GM18870 (cell line): ENCODE measurements at regions not wholly inside any gene's neighbourhood (a gene's known extent, or its start where the extent isn't known, plus 50 kb on each side); places are given as distances from the start of the nearest gene placed in this dataset.
"Not testable (repeated sequence)": the region's sequence is repeated elsewhere in the genome, so short reads cannot be mapped to it uniquely, and the experiment has no call there.

Source experiments
- ATAC-seq: cut with Tn5 transposase; IDR thresholded peaks from one replicate; pipeline ENCODE4 v1.9.1; 2021; ENCODE audit warnings: moderate library complexity; ENCODE audit not compliant: unreplicated experiment

DNA sequence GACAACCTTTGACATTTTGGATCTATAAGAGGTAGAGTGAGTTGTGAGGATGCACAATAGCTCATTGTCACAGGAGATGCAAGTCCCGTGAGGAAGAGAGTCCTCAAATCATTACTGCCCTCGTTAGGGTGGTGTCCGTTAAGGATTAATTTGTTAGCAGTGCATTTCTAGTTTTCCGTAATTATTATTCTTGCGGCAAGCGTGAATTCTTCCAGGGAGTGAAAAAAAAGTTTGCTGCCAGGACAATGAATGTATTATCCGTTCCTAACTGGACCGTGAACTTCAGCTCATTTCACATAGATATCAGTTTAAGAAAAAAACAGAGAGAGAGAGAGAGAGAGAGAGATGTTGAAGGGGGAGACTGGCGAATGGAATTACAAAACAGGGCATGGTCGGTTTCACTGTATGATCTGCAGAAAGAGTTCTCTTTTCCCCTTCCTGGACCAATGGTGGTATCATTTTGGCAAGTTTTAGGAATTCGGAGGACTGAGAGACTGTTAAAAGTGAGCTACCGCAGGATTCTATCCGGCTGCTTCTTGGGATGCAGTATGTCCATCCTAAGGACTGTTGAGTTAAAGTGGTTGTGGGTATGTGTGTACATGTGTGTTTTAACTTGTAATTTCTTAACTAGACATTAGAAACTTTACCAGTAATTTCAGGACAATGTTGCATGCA is 216.0 kb upstream of the NFIA start:
- no peak for ATAC-seq

DNA sequence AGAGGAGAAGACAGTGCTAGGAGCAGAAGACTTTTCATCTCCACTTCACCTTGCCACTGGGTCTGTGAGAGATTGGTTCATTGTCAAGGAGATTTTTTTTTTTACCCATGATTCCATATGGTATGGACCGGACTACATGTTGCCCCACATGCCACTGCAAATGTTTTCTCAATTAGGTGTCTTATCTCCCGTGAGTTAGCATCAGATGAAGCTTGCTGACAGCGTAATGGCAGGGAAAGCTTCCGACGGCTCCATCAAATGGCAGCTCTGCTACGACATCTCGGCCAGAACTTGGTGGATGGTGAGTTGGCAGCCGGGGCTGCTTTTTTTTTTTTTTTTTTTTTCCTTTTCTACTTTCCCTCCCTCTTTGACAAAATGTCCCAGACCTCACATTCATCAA is 217.2 kb upstream of the NFIA start:
- ATAC-seq, result no peak

DNA sequence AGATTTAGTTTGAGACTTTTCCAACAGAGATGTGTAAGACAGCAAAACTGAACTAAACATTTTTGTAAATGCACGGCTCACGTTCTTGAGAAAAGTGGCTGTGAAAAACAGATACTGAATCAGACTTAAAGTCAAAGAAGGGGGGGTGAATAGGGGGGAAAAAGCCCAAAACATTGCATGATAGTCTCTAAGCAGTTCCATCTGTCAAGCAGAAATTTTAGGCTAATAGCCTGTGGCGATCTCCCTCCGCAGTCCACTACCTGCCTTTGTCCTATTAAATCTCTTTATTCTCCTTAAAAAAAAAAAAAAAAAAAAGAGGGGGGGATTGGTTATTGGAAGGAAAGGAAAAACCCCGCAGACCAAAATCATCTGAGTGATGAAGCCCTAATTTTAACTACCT is 217.6 kb upstream of the NFIA start:
- ATAC-seq, result no peak

DNA sequence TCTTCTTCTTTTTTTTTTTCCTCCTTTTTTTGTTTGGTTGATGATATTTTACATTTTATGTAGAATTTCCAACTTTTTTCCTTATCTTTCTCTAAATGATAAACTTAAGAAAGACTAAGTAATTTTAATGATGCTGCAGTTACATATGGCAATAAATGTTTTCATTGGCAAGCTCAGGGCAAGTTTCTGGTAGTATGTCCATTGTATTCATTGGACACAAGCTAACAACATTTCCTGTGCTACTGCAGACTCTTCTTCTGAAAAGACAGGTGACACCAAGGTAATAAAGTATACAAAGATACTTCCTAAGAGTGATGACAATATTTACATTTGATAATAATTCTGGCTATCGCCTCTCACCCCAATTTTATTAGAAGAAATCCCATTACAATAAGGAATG is 219.2 kb upstream of the NFIA start:
- no peak for ATAC-seq

DNA sequence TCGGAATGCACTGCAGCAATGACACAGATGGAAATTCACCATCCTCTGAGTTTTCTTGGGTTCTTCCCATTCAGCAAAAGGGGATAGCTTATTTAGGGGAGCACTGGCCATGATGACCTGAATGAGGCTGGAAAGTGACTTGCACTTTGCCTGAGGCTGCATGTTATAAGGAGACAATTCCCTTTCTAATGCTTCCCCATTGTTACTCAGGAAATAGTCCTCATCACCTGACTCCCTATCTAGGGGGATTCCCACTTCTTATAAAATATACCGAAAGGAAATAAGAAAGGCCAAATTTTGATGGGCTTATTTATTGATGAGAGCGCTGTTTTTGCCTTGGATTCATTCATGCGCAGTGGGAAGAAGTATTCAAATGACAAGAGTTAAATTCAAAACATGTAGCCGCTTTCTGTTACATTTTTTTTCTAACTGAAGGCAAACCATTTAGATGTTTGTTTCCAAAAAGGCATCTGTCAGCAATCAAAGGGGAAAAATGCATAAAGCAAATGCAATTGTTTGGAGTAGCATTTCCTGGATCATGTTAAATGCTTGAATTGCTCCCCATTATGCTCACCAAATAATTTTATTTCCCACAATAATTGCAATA is 220.3 kb upstream of the NFIA start:
- ATAC-seq, result no peak

DNA sequence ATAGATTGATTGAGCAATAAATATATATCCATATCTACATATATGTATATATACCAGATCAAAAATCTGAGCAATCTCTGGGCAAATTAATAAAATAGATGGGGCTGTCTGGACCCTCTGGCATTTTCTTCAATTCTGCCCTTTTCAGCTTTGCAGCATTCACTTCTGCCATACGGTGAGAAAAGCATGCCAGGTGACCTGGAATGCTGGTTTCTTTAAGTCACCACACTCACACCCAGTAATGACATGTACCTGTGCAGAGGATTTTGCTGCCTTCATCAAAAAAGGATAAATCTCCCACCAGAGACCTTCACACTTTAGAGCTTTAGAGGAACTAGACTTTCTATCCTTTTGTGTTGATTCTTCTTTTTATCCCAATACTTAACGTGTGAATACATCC is 223.2 kb upstream of the NFIA start:
- ATAC-seq, result no peak

DNA sequence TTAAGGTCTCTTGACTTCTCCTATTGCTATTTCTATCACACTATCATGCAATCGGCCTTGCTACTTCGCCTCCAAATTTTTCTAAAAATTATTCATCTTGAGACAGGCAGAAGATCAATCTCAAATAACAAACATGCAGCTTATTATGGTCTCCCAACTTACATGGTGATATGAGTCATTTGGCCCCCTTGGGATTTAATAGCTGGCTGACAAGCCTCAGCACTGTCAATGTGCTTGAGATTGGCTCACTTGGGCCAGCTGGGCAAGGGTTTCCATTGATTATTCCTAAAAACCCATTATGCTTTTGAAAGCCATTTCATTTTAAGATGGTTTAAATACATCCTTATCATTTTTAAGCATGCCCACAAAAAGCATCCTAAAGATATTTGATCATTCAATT is 224.5 kb upstream of the NFIA start:
- no peak for ATAC-seq

DNA sequence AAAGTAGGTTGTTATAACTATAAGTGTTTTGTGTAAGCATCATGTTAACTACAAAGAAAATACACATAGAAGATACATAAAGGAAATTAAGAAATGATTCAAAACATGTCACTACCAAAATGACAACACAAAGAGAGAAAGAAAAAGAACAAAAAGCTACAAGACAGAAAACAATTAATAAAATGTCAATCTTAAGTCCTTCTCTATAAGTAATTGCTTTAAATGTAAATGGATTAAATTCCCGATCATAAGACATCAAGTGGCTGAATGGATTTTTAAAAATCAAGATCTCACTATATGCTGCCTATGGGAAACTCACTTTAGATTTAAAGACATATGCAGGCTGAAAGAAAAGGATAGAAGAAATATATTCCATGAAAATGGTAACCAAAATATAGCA is 232.3 kb upstream of the NFIA start:
- no peak for ATAC-seq

DNA sequence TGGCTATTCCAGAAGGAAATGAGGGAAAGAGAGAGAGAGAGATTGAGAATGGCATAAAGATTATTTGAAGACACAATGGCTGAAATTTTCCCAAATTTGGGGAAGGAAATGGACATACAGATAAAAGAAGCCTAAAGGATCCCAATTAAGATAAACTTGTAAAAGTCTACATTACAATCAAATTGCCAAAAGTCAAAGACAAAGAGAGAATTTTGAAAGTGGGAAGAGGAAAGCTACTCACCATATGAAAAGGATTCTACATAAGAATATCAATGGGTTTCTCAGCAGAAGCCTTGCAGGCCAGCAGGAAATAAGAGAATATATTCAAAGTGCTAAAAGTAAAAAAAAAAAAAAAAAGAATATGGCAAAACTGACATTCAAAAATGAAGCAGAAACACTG is 233.0 kb upstream of the NFIA start:
- no peak for ATAC-seq

DNA sequence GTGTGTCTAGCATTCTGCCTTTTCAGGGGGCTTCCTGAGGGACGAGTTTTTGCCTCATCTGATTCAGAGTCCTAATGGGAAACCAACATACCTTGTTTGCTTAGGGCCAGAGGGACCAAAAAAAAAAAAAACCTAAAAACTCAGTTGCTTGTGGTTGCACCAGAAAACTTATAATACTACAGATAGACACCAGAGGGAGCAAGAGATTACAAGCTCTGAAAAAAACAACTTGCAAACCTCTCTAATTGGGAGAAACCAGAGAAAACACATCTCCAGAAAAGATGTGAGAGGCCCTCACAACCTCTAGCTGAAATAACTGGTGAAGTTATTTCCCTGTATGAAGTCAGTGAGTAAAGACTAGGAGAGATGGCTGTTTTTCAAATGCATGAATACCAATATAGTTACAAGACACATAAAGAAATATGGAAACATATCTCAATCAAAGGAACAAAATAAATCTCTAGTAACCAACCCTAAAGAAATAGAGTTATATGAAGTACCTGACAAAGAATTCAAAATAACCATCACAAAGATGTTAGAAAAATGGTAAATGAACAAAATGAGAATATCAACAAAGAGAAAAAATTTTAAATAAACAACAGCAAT is 233.7 kb upstream of the NFIA start:
- no peak for ATAC-seq

DNA sequence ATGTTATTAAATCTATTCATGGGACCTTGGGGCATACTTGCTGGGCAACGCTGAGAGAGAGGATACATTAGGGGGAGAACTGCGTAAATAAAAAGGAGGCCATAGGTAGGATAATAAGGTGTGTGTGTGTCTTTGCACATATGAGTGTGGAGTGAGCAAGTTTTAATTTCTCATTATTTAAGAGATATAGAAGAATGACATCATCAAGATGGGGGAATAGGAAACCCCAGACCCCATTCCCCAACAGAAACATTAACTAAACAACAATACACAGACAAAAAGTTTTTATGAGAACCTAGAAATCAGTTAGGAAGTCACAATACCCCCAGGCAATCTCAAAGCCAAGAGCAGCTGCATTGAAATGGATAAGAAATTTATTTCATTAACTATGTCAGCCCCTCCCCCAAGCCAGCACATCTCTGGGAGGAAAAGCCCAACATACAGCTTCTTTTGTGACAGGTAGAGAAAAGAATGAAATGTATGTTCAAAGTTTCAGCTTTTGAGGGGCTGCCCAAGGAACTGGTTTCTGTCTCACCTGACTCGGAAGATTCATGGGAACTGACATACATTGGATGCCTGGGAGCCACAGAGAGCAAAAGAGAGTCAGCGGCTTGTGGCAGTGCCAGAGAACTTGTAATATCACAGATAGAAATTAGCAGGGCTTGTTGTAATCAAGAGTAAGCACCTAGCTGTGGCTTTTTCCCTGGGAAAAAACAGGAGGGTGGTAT is 234.3 kb upstream of the NFIA start:
- ATAC-seq, result no peak

DNA sequence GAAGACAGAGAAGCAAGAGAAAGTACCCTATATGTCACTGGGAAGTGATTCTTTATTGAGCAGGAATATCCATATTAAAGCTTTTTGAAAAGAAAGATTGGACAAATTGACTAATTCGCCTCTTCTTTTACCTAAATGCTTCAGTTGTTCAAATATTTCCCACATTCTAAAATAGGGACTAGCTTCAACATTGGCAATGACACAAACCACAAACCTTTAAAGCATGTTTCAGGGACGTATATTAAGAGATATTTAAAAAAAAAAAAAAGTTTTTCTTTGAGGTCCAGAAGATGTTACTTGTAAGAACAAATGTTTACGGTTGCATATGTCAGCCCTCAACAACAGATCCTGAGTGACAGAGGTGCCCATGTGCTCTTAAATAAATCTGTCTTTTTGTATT is 235.0 kb upstream of the NFIA start:
- ATAC-seq, result no peak

DNA sequence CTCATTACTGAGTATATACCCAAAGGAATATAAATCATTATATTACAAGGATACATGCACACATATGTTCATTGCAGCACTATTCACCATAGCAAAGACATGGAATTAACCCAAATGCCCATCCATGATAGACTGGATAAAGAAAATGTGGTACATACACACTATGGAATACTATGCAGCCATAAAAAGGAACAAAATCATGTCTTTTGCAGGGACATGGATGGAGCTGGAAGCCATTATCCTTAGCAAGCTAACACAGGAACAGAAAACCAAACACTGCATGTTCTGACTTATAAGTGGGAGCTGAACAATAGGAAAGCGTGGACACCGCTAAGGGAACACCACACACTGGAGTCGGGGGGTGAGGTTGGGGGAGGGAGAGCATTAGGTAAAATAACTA is 236.7 kb upstream of the NFIA start:
- ATAC-seq, result not testable (repeated sequence)

DNA sequence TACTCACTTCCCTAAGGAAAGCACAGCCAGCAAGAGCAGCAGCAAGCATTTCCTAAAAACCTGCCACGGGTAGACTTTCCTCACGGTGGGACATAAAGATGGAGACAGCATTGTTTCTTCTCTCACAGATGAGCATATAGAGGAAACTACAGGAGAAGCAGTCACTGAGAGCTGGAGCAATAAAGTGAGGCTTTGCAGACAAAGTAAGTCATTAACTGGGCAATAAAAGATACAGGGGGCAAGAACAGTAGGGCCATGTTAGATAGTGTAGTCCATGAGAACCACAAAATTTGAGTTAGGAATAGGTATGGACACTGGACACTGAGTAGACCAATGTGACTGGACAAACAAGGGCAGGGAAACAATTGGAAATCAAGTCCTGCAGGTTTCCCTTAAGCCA is 240.1 kb upstream of the NFIA start:
- ATAC-seq, result no peak

DNA sequence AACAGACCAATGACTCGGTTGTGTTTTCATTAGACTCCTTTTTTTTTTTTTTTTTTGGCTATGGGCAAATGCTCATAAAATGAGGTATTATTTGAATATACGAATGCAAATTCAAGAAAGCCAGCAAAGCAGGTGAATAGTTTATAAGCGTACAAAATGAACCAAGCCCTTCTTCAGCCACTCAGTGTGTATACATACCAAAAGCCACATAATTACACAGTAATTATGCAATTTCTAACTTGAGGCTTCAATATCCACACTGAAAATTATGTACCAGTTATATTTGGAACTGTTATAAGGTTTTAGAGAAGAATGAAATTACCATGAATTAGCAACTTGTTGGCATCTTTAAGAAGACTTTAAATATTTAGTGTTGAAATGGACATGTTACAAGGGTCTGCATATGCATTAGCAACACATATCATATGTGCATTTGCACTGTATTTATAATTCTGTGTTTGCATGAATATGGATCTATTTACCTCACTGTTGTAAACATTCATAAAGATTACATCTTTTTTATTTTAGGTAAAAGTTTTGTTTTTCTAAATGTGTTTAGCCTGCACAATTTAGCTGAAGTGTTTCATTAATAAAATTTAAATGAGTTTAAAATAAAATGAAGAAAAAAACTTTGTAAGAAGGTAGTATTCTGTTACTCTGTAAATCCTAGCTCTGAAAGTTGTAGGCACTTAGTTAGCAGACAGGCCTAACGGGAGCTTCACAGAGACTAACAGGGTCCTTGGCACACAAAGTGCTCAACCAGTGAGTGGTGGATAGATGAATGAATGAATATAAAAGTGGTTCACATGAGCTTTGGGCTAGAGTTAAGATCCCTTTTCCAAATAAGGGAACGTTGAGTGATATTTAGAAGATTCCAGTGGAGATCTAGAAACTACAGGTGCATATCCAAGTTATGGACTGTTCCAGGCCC is 241.0 kb upstream of the NFIA start:
- ATAC-seq, result no peak

DNA sequence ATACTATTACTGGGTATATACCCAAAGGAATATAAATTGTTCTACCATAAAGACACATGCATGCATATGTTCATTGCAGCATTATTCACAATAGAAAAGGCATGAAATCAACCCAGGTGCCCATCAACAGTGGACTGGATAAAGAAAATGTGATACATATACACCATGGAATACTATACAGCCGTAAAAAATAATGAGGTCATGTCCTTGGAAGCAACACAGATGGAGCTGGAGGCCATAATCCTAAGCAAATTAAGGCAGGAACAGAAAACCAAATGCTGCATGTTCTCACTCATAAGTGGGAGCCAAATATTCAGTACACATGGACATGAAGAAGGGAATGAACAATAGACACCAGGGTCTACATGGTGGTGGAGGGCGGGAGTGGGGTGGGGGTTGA is 241.9 kb upstream of the NFIA start:
- ATAC-seq, result not testable (repeated sequence)

DNA sequence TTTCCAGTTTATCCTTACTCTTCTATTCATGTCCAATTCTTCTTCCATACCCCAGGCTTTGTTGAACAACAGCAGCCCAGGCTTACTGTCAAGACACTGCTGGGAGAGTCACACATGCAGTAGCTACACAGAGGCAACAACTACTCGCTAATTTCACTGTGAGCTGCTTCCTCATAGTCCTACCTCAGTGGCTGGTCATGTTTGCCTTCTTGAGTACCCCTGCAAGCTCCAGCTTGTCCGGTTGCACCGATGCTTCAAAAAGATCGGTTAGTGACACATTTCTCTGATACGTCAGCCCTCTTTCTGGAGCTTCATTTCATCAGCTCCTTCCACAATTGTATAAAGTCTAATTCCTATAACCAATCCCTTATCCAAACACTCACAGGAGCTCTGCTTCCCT is 246.7 kb upstream of the NFIA start:
- ATAC-seq, result no peak

DNA sequence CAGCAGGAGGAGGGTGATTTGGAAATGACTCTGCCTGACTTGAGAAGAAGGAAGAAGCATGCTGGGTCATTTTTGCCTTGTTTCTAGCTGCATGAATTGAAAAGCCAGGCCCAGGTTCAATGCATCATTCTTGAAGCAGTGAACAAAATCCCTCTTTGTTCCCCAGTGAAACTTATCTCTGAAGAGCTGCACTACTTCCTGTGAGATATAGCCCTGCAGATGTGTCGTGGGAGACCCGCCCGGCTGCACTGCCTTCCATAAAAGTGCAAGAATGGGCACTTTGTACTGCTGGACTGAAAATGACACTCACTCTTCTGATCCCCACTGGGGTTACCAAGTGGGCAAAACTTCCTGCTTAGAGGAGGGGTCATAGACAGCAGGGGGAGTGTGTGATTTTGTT is 249.2 kb upstream of the NFIA start:
- ATAC-seq, result no peak

DNA sequence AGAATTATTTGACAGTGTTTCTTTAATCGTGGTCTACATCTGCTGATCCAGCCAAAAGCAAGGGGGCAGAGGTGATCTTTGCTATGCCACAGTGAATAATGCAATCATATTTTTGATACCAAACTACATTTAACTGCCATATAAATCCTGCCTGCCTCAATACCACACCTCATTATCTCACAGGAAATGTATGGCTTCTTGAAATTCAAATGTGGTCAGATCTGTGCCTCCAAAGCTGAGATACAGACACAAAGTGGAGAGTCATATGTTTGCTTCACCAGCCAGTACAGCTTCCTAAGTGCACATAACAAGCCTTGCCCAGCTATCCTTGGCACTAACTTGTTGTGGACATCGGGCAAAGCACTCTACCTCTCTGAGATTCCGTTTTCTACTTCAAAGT is 250.0 kb upstream of the NFIA start:
- ATAC-seq, result no peak

DNA sequence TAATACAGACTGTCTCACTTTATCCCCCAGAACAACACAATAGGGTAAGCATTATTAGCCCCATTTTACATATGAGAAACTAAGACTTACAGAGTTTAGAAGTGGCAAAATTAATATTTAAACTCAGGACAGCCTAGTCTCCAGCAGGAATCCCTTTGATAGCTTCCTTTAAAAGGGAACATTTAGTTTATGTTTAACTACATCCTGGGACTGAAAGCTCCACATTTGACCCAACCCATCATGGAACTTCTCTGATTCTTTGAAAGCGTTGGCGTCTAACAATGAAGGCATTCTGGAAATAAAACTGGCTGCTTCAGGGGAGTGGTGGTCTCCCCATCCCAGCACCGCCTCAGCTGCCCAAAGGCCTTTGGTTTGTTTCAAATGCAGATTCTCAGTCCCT is 250.6 kb upstream of the NFIA start:
- no peak for ATAC-seq

DNA sequence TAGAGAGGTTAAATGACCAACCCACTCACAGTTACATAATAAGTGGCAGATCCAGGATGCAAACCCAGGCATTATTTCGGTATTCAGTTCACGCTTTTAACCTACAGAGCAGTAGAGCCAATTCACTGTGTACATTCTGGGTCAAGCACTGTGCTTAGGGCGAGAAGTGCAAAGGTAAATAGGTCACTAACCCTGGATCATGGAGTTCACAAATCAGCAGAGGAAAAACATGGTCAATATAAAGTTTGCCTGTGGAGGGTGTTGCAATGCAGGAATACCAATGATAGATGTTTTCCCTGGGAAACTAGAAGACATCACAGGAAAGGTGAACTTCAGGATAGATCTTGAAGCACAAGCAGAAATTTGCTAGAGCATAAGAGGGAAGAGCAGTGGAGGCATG is 253.4 kb upstream of the NFIA start:
- ATAC-seq, result no peak
